PC-3 (cell line): ENCODE measurements at regions not wholly inside any gene's neighbourhood (a gene's known extent, or its start where the extent isn't known, plus 50 kb on each side); places are given as distances from the start of the nearest gene placed in this dataset.

Experiments used
- ATAC-seq: fragments of 200-7000 bp; cut with Tn5 transposase; 2 replicates; pipeline ENCODE4 v1.9.1; 2020; ENCODE audit warnings: mild to moderate bottlenecking, moderate library complexity
- BruUV-seq: library from RNA; stranded (reverse); fragments of 400-500 nt; replicated peaks from 2 replicates; lab custom pipeline; 2021; lab: Mats Ljungman, UMichigan
- CTCF ChIA-PET: fragments of 300-600 bp; sonication (Branson Sonifier 250); formaldehyde crosslinking; loops from one replicate; lab custom pipeline; 2022; ENCODE audit warnings: antibody characterized with exemption; lab: Charles Lee
- POLR2A ChIA-PET: fragments of 300-600 bp; sonication (Branson Sonifier 250); formaldehyde crosslinking; loops from one replicate; lab custom pipeline; 2022; ENCODE audit warnings: antibody characterized with exemption; ENCODE audit not compliant: unreplicated experiment; lab: Charles Lee
- DNase-seq: peaks from one replicate; pipeline ENCODE4 v3.0.0-alpha.2; 2015
- H2AFZ ChIP-seq: fragments of 300-600 bp; sonication (generic); 2 replicates; pipeline ENCODE4 v1.6.0; 2016; ENCODE audit warnings: antibody characterized with exemption, low read length
- H3F3A ChIP-seq: fragments of 300-600 bp; sonication (generic); one replicate; pipeline ENCODE4 v1.6.0; 2017; ENCODE audit warnings: antibody characterized with exemption, low read length, control low read depth, mild to moderate bottlenecking; ENCODE audit not compliant: unreplicated experiment
- H3K27ac ChIP-seq: fragments of 300-600 bp; sonication (generic); 2 replicates; pipeline ENCODE4 v1.5.1; 2016; ENCODE audit warnings: mild to moderate bottlenecking, low read length
- H3K27me3 ChIP-seq: fragments of 300-600 bp; sonication (generic); 2 replicates; pipeline ENCODE4 v1.6.1; 2016; ENCODE audit warnings: low read length, mixed read lengths
- H3K36me3 ChIP-seq: fragments of 300-600 bp; sonication (generic); 2 replicates; pipeline ENCODE4 v1.6.1; 2016; ENCODE audit warnings: low read depth, mixed run types, low read length, mixed read lengths
- H3K4me1 ChIP-seq: fragments of 300-600 bp; sonication (generic); 2 replicates; pipeline ENCODE4 v1.5.1; 2016; ENCODE audit warnings: low read length; ENCODE audit not compliant: insufficient read depth
- H3K4me2 ChIP-seq: fragments of 300-600 bp; sonication (generic); 2 replicates; pipeline ENCODE4 v1.6.0; 2016; ENCODE audit warnings: low read length
- H3K4me3 ChIP-seq: fragments of 300-600 bp; sonication (generic); 2 replicates; pipeline ENCODE4 v1.5.1; 2016; ENCODE audit warnings: mild to moderate bottlenecking, low read length, mixed read lengths
- H3K79me2 ChIP-seq: fragments of 300-600 bp; sonication (generic); 2 replicates; pipeline ENCODE4 v1.6.1; 2017; ENCODE audit warnings: low read length, mixed read lengths
- H3K9ac ChIP-seq: fragments of 300-600 bp; sonication (generic); 2 replicates; pipeline ENCODE4 v1.6.0; 2016; ENCODE audit warnings: mild to moderate bottlenecking, low read length
- H3K9me2 ChIP-seq: fragments of 300-600 bp; sonication (generic); replicated peaks from 2 replicates; pipeline ENCODE4 v1.6.1; 2016; ENCODE audit warnings: mixed run types, low read length, mixed read lengths
- H3K9me3 ChIP-seq: fragments of 300-600 bp; sonication (generic); 2 replicates; pipeline ENCODE4 v1.6.1; 2016; ENCODE audit warnings: low read length, mixed read lengths
- H4K20me1 ChIP-seq: fragments of 300-600 bp; sonication (generic); 2 replicates; pipeline ENCODE4 v1.6.1; 2016; ENCODE audit warnings: low read length, mixed read lengths
- CTCF ChIP-seq: fragments of 300-600 bp; sonication (generic); conservative IDR thresholded peaks from 2 replicates; pipeline ENCODE4 v1.5.1; 2017; ENCODE audit warnings: antibody characterized with exemption, low read depth, mild to moderate bottlenecking, low read length
- EZH2 ChIP-seq: fragments of 300-600 bp; sonication (generic); IDR thresholded peaks from one replicate; pipeline ENCODE4 v1.6.1; 2017; ENCODE audit warnings: antibody characterized with exemption, mild to moderate bottlenecking, low read length; ENCODE audit not compliant: unreplicated experiment
- EZH2phosphoT487 ChIP-seq: fragments of 300-600 bp; sonication (generic); IDR thresholded peaks from 2 replicates; pipeline ENCODE4 v1.6.1; 2018; ENCODE audit warnings: mild to moderate bottlenecking, antibody characterized with exemption, low read length, borderline replicate concordance
- intact Hi-C: fragments of 100-400 bp; cut with micrococcal nuclease; formaldehyde crosslinking; loops from 2 replicates; pipeline ENCODE4 v1.9.0; 2023

- Histone ChIP-seq H3K36me3 (no peaks in the 10 kb centered on the region), H3K27ac (no peak overlapping the region), H3K9me3 (no peaks in the 10 kb centered on the region), H3K4me2 (peak overlapping the region; percentile 19; the same call in 1 of the 2 replicates), H3K4me3 (no peak overlapping the region), H3K9ac (no peak overlapping the region), H3K4me1 (peaks cover 9% of the 10 kb centered on the region), H3K9me2 (no peaks in the 10 kb centered on the region), H3F3A (no peaks in the 10 kb centered on the region), H2AFZ (no peak overlapping the region), H3K79me2 (no peaks in the 10 kb centered on the region), H3K27me3 (no peaks in the 10 kb centered on the region), H4K20me1 (no peaks in the 10 kb centered on the region)
- DNase-seq (no peak), ATAC-seq (no peak)
- ChIA-PET POLR2A (no interaction called here), CTCF (no interaction called here)
- intact Hi-C loops, result loop anchor here (5.0 to 10.0 kb wide), 2 partner anchors 102 to 404 kb away; no protein-coding TSS in a partner anchor
- BruUV-seq, result no TSS peak
- TF ChIP-seq EZH2phosphoT487 (no peak), EZH2 (no peak), CTCF (no peak)
These were observed 249.8 kb upstream of the PRDM1 start for GRCh38 chr6:105836379-105836778.

GRCh38 chr6:105835373-105835772 is 250.8 kb upstream of the PRDM1 start:
- Histone ChIP-seq H3K27me3 (no peaks in the 10 kb centered on the region), H2AFZ (no peak overlapping the region), H3K9me2 (no peaks in the 10 kb centered on the region), H4K20me1 (no peaks in the 10 kb centered on the region), H3K9ac (no peak overlapping the region), H3K4me2 (no peak overlapping the region), H3K79me2 (no peaks in the 10 kb centered on the region), H3K9me3 (no peaks in the 10 kb centered on the region), H3K36me3 (no peaks in the 10 kb centered on the region), H3F3A (no peaks in the 10 kb centered on the region), H3K27ac (no peak overlapping the region), H3K4me1 (peaks cover 9% of the 10 kb centered on the region), H3K4me3 (no peak overlapping the region)
- ChIA-PET POLR2A (no interaction called here), CTCF (no interaction called here)
- no TSS peak for BruUV-seq
- ATAC-seq (no peak), DNase-seq (peak; percentile 42)
- TF ChIP-seq EZH2 (no peak), CTCF (peak; percentile 54)
- intact Hi-C loops, result loop anchor here (5.0 to 10.0 kb wide), 2 partner anchors 101 to 403 kb away; no protein-coding TSS in a partner anchor

GRCh38 chr6:105833959-105834947 is 251.9 kb upstream of the PRDM1 start:
- Histone ChIP-seq H3K4me1 (peaks cover 9% of the 10 kb centered on the region), H3K36me3 (no peaks in the 10 kb centered on the region), H2AFZ (no peak overlapping the region), H3K9me2 (no peaks in the 10 kb centered on the region), H3K27me3 (no peaks in the 10 kb centered on the region), H3K79me2 (no peaks in the 10 kb centered on the region), H3K27ac (no peak overlapping the region), H4K20me1 (no peaks in the 10 kb centered on the region), H3K4me3 (no peak overlapping the region), H3K4me2 (no peak overlapping the region), H3K9me3 (no peaks in the 10 kb centered on the region), H3F3A (no peaks in the 10 kb centered on the region), H3K9ac (no peak overlapping the region)
- no peak for ATAC-seq
- ChIA-PET POLR2A (no interaction called here), CTCF (no interaction called here)
- BruUV-seq, result no TSS peak
- no peak for DNase-seq
- intact Hi-C loops, result loop anchor here (10.0 kb wide), 1 partner anchor 99 kb away; no protein-coding TSS in a partner anchor
- TF ChIP-seq EZH2phosphoT487, result no peak
- no peak for TF ChIP-seq EZH2
- TF ChIP-seq CTCF, result no peak
